Liver (tissue), 3 donors: ENCODE measurements at regions not wholly inside any gene's neighbourhood (a gene's known extent, or its start where the extent isn't known, plus 50 kb on each side); places are given as distances from the start of the nearest gene placed in this dataset.

Source experiments
- REST ChIP-seq: IDR thresholded peaks from 2 replicates; pipeline ENCODE4 v1.6.1; 2016; ENCODE audit warnings: antibody characterized with exemption, mild to moderate bottlenecking
- SP1 ChIP-seq: IDR thresholded peaks from 2 replicates; pipeline ENCODE4 v1.6.1; 2018; ENCODE audit warnings: antibody characterized with exemption, mild to moderate bottlenecking
- TAF1 ChIP-seq: conservative IDR thresholded peaks from 2 replicates; pipeline ENCODE4 v1.6.1; 2016; ENCODE audit warnings: antibody characterized with exemption, mild to moderate bottlenecking
- TF ChIP-seq, protein P1 (sequence below): IDR thresholded peaks from 2 replicates; pipeline ENCODE4 v1.6.1; 2016; ENCODE audit warnings: antibody characterized with exemption
- TF ChIP-seq, protein P2 (sequence below): fragments of 150-350 bp; IDR thresholded peaks from 2 replicates; pipeline ENCODE4 v1.5.1; 2017; ENCODE audit warnings: improper control_type of control experiment, low read depth, low read length; ENCODE audit not compliant: missing input control
- donor health status: healthy.
- donor health status: healthy.

DNA sequence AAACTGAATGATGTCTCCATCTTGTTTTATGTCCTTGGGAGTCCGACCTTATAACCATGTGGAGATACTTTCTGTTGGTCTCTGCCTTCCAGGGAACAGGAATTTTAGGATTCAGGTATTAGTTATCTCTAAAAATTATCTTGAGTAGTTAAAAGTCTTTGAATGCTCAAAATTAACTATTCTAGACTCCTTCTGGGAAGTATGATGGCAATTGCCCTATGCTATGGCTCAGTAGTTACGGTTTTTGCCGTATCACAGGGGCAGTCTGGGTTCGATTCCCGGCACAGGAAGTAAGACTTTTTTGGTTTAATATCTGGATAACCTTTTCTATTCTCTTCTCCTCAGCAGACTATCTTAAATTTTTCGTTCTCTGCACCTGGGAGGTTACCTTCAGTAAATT is 708.7 kb upstream of the LRATD1 start:
- TF ChIP-seq, protein P1, sequence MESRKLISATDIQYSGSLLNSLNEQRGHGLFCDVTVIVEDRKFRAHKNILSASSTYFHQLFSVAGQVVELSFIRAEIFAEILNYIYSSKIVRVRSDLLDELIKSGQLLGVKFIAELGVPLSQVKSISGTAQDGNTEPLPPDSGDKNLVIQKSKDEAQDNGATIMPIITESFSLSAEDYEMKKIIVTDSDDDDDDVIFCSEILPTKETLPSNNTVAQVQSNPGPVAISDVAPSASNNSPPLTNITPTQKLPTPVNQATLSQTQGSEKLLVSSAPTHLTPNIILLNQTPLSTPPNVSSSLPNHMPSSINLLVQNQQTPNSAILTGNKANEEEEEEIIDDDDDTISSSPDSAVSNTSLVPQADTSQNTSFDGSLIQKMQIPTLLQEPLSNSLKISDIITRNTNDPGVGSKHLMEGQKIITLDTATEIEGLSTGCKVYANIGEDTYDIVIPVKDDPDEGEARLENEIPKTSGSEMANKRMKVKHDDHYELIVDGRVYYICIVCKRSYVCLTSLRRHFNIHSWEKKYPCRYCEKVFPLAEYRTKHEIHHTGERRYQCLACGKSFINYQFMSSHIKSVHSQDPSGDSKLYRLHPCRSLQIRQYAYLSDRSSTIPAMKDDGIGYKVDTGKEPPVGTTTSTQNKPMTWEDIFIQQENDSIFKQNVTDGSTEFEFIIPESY: no peak
- TF ChIP-seq, protein P2, sequence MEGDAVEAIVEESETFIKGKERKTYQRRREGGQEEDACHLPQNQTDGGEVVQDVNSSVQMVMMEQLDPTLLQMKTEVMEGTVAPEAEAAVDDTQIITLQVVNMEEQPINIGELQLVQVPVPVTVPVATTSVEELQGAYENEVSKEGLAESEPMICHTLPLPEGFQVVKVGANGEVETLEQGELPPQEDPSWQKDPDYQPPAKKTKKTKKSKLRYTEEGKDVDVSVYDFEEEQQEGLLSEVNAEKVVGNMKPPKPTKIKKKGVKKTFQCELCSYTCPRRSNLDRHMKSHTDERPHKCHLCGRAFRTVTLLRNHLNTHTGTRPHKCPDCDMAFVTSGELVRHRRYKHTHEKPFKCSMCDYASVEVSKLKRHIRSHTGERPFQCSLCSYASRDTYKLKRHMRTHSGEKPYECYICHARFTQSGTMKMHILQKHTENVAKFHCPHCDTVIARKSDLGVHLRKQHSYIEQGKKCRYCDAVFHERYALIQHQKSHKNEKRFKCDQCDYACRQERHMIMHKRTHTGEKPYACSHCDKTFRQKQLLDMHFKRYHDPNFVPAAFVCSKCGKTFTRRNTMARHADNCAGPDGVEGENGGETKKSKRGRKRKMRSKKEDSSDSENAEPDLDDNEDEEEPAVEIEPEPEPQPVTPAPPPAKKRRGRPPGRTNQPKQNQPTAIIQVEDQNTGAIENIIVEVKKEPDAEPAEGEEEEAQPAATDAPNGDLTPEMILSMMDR: no peak
- TF ChIP-seq TAF1: no peak
- TF ChIP-seq REST: no peak
- TF ChIP-seq SP1: no peak
